ENCODE measurements at regions not wholly inside any gene's neighbourhood (a gene's known extent, or its start where the extent isn't known, plus 50 kb on each side); places are given as distances from the start of the nearest gene placed in this dataset.

- DNase-seq, result no peak
- POLR2A ChIA-PET, result no interaction called here
- no peaks in the 10 kb centered on the region for H4K20me1 ChIP-seq (ENCODE audit: insufficient read depth)
- no peaks in the 10 kb centered on the region for H3K9me2 ChIP-seq
- H3K4me3 ChIP-seq (ENCODE audit: low read depth in 2 of 2, low read length in 1 of 2), result no peak overlapping the region
- H3K27me3 ChIP-seq (ENCODE audit: insufficient read depth), result no peaks in the 10 kb centered on the region
- TF ChIP-seq, protein P1, sequence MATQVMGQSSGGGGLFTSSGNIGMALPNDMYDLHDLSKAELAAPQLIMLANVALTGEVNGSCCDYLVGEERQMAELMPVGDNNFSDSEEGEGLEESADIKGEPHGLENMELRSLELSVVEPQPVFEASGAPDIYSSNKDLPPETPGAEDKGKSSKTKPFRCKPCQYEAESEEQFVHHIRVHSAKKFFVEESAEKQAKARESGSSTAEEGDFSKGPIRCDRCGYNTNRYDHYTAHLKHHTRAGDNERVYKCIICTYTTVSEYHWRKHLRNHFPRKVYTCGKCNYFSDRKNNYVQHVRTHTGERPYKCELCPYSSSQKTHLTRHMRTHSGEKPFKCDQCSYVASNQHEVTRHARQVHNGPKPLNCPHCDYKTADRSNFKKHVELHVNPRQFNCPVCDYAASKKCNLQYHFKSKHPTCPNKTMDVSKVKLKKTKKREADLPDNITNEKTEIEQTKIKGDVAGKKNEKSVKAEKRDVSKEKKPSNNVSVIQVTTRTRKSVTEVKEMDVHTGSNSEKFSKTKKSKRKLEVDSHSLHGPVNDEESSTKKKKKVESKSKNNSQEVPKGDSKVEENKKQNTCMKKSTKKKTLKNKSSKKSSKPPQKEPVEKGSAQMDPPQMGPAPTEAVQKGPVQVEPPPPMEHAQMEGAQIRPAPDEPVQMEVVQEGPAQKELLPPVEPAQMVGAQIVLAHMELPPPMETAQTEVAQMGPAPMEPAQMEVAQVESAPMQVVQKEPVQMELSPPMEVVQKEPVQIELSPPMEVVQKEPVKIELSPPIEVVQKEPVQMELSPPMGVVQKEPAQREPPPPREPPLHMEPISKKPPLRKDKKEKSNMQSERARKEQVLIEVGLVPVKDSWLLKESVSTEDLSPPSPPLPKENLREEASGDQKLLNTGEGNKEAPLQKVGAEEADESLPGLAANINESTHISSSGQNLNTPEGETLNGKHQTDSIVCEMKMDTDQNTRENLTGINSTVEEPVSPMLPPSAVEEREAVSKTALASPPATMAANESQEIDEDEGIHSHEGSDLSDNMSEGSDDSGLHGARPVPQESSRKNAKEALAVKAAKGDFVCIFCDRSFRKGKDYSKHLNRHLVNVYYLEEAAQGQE (IDR thresholded peaks at IDR 0.05; ENCODE audit: low read depth, low read length), result no peak
- TF ChIP-seq CTCF (IDR thresholded peaks at IDR 0.05) (no peak), GABPA (IDR thresholded peaks at IDR 0.05; ENCODE audit: low read depth) (no peak), USF2 (IDR thresholded peaks at IDR 0.05; ENCODE audit: borderline replicate concordance, low read depth, low read length) (no peak)
- TF ChIP-seq, protein P2, sequence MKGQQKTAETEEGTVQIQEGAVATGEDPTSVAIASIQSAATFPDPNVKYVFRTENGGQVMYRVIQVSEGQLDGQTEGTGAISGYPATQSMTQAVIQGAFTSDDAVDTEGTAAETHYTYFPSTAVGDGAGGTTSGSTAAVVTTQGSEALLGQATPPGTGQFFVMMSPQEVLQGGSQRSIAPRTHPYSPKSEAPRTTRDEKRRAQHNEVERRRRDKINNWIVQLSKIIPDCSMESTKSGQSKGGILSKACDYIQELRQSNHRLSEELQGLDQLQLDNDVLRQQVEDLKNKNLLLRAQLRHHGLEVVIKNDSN (IDR thresholded peaks at IDR 0.05; ENCODE audit: borderline replicate concordance, low read depth), result no peak
- 55% methylated on average over 1 of the region's 1 CpG for WGBS (ENCODE audit: low lambda C conversion rate)
- H3F3A ChIP-seq (replicated peaks; ENCODE audit: insufficient read depth), result no peaks in the 10 kb centered on the region
- no peaks in the 10 kb centered on the region for H3K9me3 ChIP-seq
- no peak overlapping the region for H2AFZ ChIP-seq (ENCODE audit: low read depth)
- CTCF ChIA-PET, result interaction anchor here (0.8 to 1.0 kb wide), 2 partner anchors 16 to 19 kb away, joined by 3 read pairs; no protein-coding TSS in a partner anchor
- no peaks in the 10 kb centered on the region for H3K79me2 ChIP-seq (ENCODE audit: insufficient read depth)
- H3K9ac ChIP-seq, result no peak overlapping the region
- no peak overlapping the region for H3K4me2 ChIP-seq
- no peaks in the 10 kb centered on the region for H3K4me1 ChIP-seq (ENCODE audit: control insufficient read depth in 1 of 2, insufficient read depth in 2 of 2, low read depth in 1 of 2, low read length in 1 of 2)
- no peak overlapping the region for H3K27ac ChIP-seq (ENCODE audit: low read depth in 2 of 2, low read length in 1 of 2)
- no peaks in the 10 kb centered on the region for H3K36me3 ChIP-seq (replicated peaks in 1 of 2; ENCODE audit: control insufficient read depth in 1 of 2, insufficient read depth in 2 of 2, low read length in 1 of 2)
These were observed 171.9 kb downstream of the TRAM1L1 start for GRCh38 chr4:116913451-116913850.

- H3K27me3 ChIP-seq (ENCODE audit: insufficient read depth), result no peaks in the 10 kb centered on the region
- TF ChIP-seq RCOR1 (IDR thresholded peaks at IDR 0.05; ENCODE audit: low read length), result no peak
- TF ChIP-seq, protein P3, sequence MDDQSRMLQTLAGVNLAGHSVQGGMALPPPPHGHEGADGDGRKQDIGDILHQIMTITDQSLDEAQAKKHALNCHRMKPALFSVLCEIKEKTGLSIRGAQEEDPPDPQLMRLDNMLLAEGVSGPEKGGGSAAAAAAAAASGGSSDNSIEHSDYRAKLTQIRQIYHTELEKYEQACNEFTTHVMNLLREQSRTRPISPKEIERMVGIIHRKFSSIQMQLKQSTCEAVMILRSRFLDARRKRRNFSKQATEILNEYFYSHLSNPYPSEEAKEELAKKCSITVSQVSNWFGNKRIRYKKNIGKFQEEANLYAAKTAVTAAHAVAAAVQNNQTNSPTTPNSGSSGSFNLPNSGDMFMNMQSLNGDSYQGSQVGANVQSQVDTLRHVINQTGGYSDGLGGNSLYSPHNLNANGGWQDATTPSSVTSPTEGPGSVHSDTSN (IDR thresholded peaks at IDR 0.05), result no peak
- TF ChIP-seq FOXJ3 (CRISPR knock-in tag; IDR thresholded peaks at IDR 0.05), result no peak
- no peak for TF ChIP-seq EZH2phosphoT487 (IDR thresholded peaks at IDR 0.05; ENCODE audit: borderline replicate concordance, low read depth)
- TF ChIP-seq FOXM1 (IDR thresholded peaks at IDR 0.05; ENCODE audit: low read depth), result no peak
- no peak for TF ChIP-seq IRF3 (IDR thresholded peaks at IDR 0.05; ENCODE audit: low read depth, low read length)
- TF ChIP-seq FOSL2 (IDR thresholded peaks at IDR 0.05; ENCODE audit: borderline replicate concordance, low read depth), result no peak
- TF ChIP-seq TAF1 (IDR thresholded peaks at IDR 0.05; ENCODE audit: borderline replicate concordance, low read depth, low read length), result no peak
- no peak for TF ChIP-seq SMC3 (IDR thresholded peaks at IDR 0.05; ENCODE audit: low read depth, low read length)
- TF ChIP-seq, protein P2 (IDR thresholded peaks at IDR 0.05; ENCODE audit: borderline replicate concordance, low read depth), result no peak
- TF ChIP-seq, protein P4, sequence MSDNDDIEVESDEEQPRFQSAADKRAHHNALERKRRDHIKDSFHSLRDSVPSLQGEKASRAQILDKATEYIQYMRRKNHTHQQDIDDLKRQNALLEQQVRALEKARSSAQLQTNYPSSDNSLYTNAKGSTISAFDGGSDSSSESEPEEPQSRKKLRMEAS (IDR thresholded peaks at IDR 0.05; ENCODE audit: low read depth), result no peak
- no peak for TF ChIP-seq YY1 (IDR thresholded peaks at IDR 0.05; ENCODE audit: low read depth)
- TF ChIP-seq TCF12 (IDR thresholded peaks at IDR 0.05), result no peak
These were observed 178.6 kb downstream of the TRAM1L1 start for GRCh38 chr4:116906758-116907157.

More at GRCh38 chr4:116906758-116907157, 178.6 kb downstream of the TRAM1L1 start:
- no peaks in the 10 kb centered on the region for H3K9me2 ChIP-seq
- H3K9ac ChIP-seq, result no peak overlapping the region
- no peak overlapping the region for H3K4me3 ChIP-seq (ENCODE audit: low read depth in 2 of 2, low read length in 1 of 2)
- POLR2A ChIA-PET, result no interaction called here
- no peaks in the 10 kb centered on the region for H3K9me3 ChIP-seq
- no peak overlapping the region for H2AFZ ChIP-seq (ENCODE audit: low read depth)
- no peaks in the 10 kb centered on the region for H3K79me2 ChIP-seq (ENCODE audit: insufficient read depth)
- H4K20me1 ChIP-seq (ENCODE audit: insufficient read depth), result no peaks in the 10 kb centered on the region
- no peak overlapping the region for H3K27ac ChIP-seq (ENCODE audit: low read depth in 2 of 2, low read length in 1 of 2)
- DNase-seq, result no peak
- no peaks in the 10 kb centered on the region for H3F3A ChIP-seq (replicated peaks; ENCODE audit: insufficient read depth)
- 37% methylated on average over 2 of the region's 2 CpGs for WGBS (ENCODE audit: low lambda C conversion rate)
- CTCF ChIA-PET, result no interaction called here
- H3K36me3 ChIP-seq (replicated peaks in 1 of 2; ENCODE audit: control insufficient read depth in 1 of 2, insufficient read depth in 2 of 2, low read length in 1 of 2), result no peaks in the 10 kb centered on the region
- H3K4me2 ChIP-seq, result no peak overlapping the region
- no peaks in the 10 kb centered on the region for H3K4me1 ChIP-seq (ENCODE audit: control insufficient read depth in 1 of 2, insufficient read depth in 2 of 2, low read depth in 1 of 2, low read length in 1 of 2)
